NCI-H2196 (cell line): ENCODE measurements at regions not wholly inside any gene's neighbourhood (a gene's known extent, or its start where the extent isn't known, plus 50 kb on each side); places are given as distances from the start of the nearest gene placed in this dataset.

Experiments used
- DNase-seq: peaks from one replicate; lab custom pipeline; 2025; ENCODE audit not compliant: unreplicated experiment; lab: John Stamatoyannopoulos, UW

DNA sequence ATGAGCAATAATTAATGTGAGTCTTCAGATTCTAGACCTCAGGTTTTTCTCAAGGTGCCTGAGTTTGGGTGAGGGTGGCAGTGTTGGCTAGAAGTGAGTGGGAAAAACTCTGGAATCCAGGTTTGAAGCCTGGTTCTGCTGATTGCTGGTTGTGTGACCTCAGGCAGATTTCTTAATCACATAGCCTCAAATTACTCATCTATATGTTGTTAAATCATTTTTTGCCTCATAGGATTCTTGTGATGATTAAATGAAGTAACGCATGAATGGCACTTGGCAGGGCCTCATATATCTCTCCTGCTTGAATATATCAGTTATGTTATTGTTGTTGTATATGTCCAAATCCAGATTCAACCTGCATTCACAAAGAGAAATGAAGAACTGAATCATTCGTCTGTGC, 60.5 kb downstream of the NR2F2 start:
- DNase-seq: no peak

GRCh38 chr15:96392380-96393208, 62.1 kb downstream of the NR2F2 start:
- no peak for DNase-seq

- DNase-seq: no peak
Measured at GRCh38 chr15:96393209-96393513, 62.7 kb downstream of the NR2F2 start.

DNA sequence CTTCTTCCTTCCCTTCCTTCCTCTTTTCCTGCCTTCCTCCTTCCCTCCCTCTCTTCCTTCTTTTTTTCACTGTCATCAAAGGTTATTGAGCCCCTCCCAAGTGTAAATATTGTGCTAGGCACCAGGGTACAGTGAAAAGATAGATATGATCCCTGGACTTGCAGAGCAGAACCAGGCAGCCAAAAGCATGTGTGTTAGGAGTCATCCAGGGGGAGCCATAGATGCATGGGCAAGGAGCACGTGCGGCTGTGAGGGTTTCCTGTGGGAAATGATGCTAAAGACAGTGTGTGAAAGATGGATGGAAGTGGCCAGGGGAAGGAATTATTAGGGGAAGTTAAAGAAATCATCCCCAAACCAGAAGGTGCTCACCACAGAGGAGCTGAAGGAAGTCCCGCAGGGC, 65.2 kb downstream of the NR2F2 start:
- no peak for DNase-seq

GRCh38 chr15:96398776-96399175, 68.3 kb downstream of the NR2F2 start:
- no peak for DNase-seq

- DNase-seq: no peak
Measured at GRCh38 chr15:96402403-96402802, 71.9 kb downstream of the NR2F2 start.

- DNase-seq: no peak
Measured at GRCh38 chr15:96403071-96403470, 72.6 kb downstream of the NR2F2 start.

DNA sequence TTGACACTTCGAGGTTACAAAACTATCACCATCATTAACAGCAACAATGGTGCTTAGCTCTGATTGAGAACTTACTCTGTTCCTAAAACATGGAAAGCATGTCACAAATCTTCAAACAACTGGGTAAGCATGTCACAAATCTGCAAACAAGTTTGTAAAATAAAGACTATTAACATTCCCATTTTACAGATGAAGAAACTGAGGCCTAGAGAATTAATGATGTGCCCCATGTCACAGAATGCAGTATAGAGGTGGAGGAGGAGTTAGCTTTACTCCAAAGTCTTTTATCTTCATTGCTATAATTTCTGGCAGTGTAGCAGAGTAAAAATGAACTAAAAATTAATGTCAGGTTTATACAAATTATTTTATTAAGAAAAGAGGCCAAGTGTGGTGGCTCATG, 73.4 kb downstream of the NR2F2 start:
- DNase-seq: no peak

DNA sequence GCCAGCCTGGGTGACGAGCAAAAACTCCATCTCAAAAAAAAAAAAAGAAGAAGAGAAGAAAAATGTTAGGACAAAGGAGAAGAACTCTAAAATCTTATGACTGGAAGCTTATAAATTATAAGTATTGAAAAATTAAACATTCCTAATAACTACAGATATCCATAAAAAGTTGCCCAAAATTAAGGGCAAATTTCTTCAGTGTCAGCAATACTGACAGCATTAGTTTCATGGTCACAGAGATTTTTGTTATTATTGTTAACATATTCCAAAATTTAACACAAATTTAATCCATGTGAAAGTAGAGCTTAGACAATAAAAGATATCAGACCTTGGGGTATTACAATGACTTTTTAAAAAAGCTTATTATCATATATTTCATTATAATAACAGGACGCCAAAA, 74.1 kb downstream of the NR2F2 start:
- DNase-seq: no peak

DNA sequence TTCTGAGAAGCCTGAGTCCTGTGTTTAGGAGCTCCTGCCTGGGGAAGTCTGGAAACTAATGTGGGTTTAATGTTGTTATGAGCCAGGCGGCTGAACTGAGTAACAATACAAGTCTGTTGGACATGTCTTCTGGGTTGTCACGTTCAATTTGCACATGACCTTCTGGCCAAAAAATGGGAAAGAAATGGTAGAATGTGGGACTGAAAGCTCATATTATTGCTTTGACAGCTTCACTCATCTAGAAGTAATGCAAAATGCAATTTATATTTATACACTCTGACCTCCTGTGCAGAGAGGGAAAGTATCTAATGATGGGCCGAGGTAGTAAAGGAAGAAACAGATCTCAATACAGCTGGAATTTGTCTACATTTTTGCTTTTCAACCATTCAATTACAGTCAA, 75.8 kb downstream of the NR2F2 start:
- DNase-seq: no peak

DNA sequence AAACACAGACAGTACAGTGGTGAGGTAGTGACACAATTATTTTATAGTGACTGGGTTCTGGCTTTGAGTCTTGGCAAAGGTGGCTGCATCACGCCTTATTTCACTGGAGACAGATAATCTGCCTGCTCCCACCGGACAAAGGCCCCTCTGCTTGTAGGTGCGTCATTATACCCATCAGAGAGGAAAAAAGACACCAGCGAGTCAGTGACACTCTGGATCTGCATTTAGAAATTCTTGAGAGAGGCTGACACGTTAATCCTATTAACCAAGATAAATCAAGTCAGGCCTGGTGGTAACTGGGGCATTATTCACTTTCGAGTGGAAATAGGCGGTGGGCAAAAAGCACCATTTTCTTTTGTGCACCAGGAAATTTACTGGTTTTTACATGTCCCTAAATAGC, 76.2 kb downstream of the NR2F2 start:
- no peak for DNase-seq

GRCh38 chr15:96407482-96407881, 77.0 kb downstream of the NR2F2 start:
- no peak for DNase-seq

GRCh38 chr15:96408591-96409183, 78.2 kb downstream of the NR2F2 start:
- DNase-seq: no peak

DNA sequence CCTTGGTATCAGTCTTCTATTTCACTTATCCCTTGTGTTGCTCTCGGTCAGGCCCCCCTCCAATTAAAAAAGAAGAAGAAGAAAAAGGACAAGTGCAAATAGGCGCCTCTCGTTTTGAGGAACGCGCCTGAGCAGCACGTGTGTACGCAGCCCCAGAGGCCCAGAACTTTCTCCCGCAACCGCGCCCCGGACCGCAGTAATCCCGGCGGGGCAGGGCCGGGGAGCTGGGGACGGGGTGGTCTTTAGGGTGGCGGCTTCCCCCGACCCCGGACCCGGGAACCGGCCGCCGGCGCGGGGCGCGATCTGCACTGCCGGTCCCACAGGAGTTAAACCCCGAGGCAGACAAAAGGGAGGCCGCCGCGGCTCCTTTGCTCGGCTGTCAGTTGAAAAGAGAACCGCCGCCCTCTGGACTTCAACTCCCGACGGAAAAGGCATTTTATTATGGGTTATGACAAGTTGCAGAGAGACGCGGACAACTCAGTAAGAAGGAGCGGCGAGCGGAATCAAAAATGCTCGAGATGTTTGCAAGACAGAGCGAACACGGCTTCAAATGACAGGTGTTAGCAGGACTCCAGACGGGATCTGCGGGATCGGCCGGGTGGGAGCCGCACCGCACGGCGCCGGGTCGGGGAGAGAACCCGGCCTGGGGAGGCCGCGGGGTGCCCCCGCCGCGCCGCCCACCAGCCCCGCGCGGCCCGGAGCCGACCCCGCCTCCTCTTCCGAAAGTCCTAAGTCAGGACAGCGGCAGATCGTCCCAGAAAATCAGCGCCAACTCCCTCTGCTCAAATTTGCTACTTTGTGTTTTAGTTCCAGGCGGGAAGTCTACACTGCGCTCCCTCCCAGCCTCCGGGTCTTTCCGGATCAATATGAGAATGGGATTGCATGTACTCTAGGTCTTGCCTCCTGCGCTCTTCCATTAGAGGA, 79.0 kb downstream of the NR2F2 start:
- DNase-seq: no peak

DNA sequence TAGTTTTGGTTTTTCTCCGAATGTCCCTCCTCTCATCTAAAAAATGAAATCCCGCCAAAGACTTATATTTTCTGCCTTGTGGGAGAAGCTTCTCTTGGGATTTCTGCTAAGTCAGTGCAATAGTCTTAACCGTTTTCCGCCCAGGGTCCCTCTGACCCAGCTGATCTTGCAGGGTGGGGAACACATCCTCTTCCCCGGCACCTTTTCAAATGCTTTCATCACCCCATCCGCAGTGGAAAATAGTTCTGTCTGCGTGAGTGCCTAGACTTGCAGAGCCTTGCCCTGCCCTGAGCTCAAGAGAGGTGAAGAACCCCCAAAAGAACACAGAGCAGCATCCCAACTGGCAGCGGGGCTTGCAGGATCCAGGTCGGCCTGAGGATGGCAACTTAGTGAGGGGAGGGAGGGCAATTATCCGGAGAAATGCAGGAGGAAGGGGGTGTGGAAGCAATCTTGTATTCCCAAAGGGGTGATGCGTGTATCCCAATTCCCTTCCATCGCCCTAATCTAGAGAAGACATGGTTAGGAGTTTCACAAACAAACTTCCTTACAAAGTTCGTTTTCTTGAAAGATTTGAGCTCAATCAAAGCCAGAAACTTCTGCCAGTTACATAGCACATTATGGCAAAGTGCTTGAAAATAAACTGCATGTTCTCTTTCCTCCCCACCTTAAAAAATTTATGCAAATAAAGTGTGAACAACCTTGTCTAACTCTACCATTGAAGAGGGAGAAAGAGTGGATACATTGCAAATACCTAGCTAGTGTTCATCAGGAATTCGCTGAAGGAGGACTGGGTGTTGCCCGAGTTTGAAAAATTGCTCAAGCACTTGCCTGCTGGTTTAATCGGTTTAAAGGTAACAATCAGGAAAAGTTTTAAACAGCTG, 79.9 kb downstream of the NR2F2 start:
- DNase-seq: no peak

DNA sequence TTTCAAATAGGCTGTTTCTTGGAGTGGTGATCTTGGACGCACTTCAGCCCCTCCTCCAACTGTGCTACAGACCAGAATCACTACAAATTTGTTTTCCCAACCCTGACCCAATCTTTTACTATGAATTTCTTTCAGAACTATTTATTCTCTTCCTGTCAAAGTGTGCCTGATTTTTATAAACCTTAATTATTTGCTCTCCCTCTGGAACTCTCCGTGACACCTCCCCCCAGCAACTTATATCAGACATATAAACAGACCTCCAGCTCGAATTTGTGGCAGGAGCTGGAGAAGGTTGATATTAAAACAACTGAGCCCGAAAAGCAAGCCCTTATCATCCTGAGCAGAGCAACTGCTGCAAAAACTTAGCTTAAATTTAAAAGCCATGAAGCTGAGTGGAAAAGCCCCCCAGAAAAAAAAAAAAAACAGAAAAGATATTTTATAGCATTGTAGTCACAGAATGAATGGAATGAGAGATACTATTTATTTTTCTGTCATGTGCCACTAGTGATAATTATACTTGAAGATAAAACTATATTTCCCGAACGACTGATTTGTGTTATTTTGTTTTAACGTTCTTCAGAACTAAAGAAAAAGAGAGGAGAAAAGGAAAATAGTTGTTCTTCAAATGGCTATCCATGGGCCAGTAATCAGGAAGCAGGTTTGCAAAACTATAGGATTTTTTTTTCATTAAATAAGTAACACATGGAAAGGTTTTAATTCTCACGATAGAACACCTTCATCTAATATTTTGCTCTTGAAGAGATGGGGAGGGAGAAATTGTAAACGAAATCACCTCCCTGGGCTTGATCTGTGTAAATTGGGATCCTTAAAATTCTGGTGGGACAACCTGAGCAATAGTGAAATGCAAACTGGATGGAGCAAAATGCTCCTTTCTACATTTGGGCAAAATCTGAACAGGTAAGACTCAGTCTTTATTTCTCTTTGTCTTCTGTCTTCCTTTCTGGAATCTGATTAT, 80.8 kb downstream of the NR2F2 start:
- DNase-seq: no peak

DNA sequence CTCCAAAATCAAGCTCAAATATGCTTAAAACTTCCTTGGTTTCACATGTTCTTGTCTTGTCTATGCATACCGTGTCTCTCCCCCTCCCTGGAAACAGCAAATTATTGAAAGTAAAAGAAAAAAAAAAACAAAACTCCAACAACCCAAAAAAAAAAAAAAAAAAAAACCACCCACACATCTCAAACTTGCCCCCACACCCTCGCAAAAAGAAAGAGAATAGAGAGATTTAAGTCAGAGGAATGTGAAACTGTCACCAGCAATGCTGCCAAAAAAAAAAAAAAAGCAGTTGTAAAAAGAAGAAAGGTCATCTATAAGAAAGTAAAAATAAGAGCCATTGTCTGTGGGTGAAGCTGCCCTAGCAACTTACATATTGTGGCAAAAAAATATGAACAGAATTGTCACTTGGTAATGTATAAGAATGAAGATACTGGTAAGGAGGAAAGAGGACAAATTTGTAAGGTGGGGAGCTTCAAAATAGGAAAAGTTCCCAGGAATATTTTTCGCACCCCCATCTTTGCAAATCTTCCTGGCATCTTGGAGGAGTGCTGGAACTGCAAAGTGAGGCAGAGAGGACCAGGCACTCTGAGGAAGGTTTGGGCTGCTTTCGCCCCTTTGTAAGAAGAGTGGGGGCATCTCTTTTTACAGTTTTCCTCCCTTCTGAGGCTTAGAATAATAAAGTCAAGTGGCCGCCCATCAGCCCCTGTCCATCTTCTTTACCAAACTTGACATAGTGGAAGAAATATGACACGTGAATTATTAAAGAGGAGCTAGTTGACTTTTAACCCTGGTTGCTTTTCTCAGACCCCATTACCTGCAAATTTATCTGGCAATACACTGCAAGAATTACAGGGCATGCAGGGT, 81.8 kb downstream of the NR2F2 start:
- no peak for DNase-seq

- DNase-seq: no peak
Measured at GRCh38 chr15:96412906-96413231, 82.4 kb downstream of the NR2F2 start.

DNA sequence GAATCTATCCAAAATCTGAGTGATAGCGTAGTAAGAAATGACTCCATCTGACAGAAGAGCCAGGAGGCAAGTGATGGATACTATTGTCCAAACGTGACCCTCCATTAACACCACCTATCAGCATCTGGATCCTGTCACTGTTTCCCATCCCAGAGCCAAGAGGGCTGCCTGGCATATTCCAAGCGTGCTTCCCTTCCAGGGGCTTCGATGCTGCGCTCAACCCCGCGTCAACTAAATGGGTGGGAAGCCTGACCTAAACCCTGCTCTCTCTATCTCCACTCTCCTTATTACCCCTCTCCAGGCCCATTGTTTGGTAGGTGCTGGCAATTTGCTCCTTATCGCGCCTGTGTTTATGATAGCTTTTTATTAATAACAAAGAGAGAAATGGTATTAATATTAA, 83.2 kb downstream of the NR2F2 start:
- no peak for DNase-seq
